ENCODE measurements at regions not wholly inside any gene's neighbourhood (a gene's known extent, or its start where the extent isn't known, plus 50 kb on each side); places are given as distances from the start of the nearest gene placed in this dataset.

GRCh38 chr5:40066616-40067015, 613.1 kb upstream of the PTGER4 start:
- intact Hi-C loops (cut with DNase I), result no loop called here
- no peak for ATAC-seq (ENCODE audit: poor library complexity)
- DNase-seq, result no peak

- DNase-seq (no peak), ATAC-seq (ENCODE audit: poor library complexity) (no peak)
- intact Hi-C loops (cut with DNase I), result no loop called here
These were observed 626.9 kb upstream of the PTGER4 start for GRCh38 chr5:40052808-40053207.

GRCh38 chr5:40046792-40047191, 622.0 kb upstream of the DAB2 start:
- intact Hi-C loops (cut with DNase I), result no loop called here

GRCh38 chr5:40045429-40045828, 620.6 kb upstream of the DAB2 start:
- intact Hi-C loops (cut with DNase I), result no loop called here
- no peak for DNase-seq
- ATAC-seq (ENCODE audit: poor library complexity), result no peak

More at GRCh38 chr5:40046792-40047191, 622.0 kb upstream of the DAB2 start:
- no peak for ATAC-seq (ENCODE audit: poor library complexity)
- no peak for DNase-seq

- no peak for ATAC-seq (ENCODE audit: poor library complexity)
- no peak for DNase-seq
- intact Hi-C loops (cut with DNase I), result no loop called here
These were observed 619.1 kb upstream of the DAB2 start for GRCh38 chr5:40043916-40044315.

- DNase-seq (no peak), ATAC-seq (ENCODE audit: poor library complexity) (no peak)
- intact Hi-C loops (cut with DNase I), result no loop called here
These were observed 616.7 kb upstream of the DAB2 start for GRCh38 chr5:40041452-40041851.

GRCh38 chr5:40037713-40038112, 612.9 kb upstream of the DAB2 start:
- ATAC-seq (ENCODE audit: poor library complexity) (no peak), DNase-seq (no peak)
- intact Hi-C loops (cut with DNase I), result no loop called here

- DNase-seq, result no peak
- intact Hi-C loops (cut with DNase I), result no loop called here
- ATAC-seq (ENCODE audit: poor library complexity), result no peak
These were observed 609.7 kb upstream of the DAB2 start for GRCh38 chr5:40034441-40034840.

GRCh38 chr5:40033411-40033810, 608.6 kb upstream of the DAB2 start:
- DNase-seq, result no peak
- intact Hi-C loops (cut with DNase I), result no loop called here
- no peak for ATAC-seq (ENCODE audit: poor library complexity)

GRCh38 chr5:40033009-40033408, 608.2 kb upstream of the DAB2 start:
- ATAC-seq (ENCODE audit: poor library complexity), result no peak
- intact Hi-C loops (cut with DNase I), result no loop called here

GRCh38 chr5:40030661-40031060, 605.9 kb upstream of the DAB2 start:
- no peak for ATAC-seq (ENCODE audit: poor library complexity)
- intact Hi-C loops (cut with DNase I), result no loop called here
- DNase-seq, result no peak

More at GRCh38 chr5:40033009-40033408, 608.2 kb upstream of the DAB2 start:
- DNase-seq, result no peak

GRCh38 chr5:40029711-40030495, 605.1 kb upstream of the DAB2 start:
- DNase-seq (no peak), ATAC-seq (ENCODE audit: poor library complexity) (peak; percentile 27)
- intact Hi-C loops (cut with DNase I), result no loop called here

GRCh38 chr5:40027400-40027799, 602.6 kb upstream of the DAB2 start:
- intact Hi-C loops (cut with DNase I), result no loop called here
- DNase-seq (no peak), ATAC-seq (ENCODE audit: poor library complexity) (no peak)

- intact Hi-C loops (cut with DNase I), result no loop called here
These were observed 600.8 kb upstream of the DAB2 start for GRCh38 chr5:40025586-40025985.

GRCh38 chr5:40022057-40022456, 597.3 kb upstream of the DAB2 start:
- DNase-seq, result no peak
- ATAC-seq (ENCODE audit: poor library complexity), result no peak
- intact Hi-C loops (cut with DNase I), result no loop called here

More at GRCh38 chr5:40025586-40025985, 600.8 kb upstream of the DAB2 start:
- DNase-seq (no peak), ATAC-seq (ENCODE audit: poor library complexity) (no peak)

- ATAC-seq (ENCODE audit: poor library complexity), result no peak
- no peak for DNase-seq
- intact Hi-C loops (cut with DNase I), result no loop called here
These were observed 596.2 kb upstream of the DAB2 start for GRCh38 chr5:40021007-40021406.

- ATAC-seq (ENCODE audit: poor library complexity), result no peak
- no peak for DNase-seq
- intact Hi-C loops (cut with DNase I), result no loop called here
These were observed 593.1 kb upstream of the DAB2 start for GRCh38 chr5:40017918-40018317.

GRCh38 chr5:40017135-40017534, 592.4 kb upstream of the DAB2 start:
- intact Hi-C loops (cut with DNase I), result no loop called here

GRCh38 chr5:40010436-40010835, 585.7 kb upstream of the DAB2 start:
- ATAC-seq (ENCODE audit: poor library complexity), result no peak
- intact Hi-C loops (cut with DNase I), result no loop called here
- DNase-seq, result no peak

More at GRCh38 chr5:40017135-40017534, 592.4 kb upstream of the DAB2 start:
- DNase-seq, result no peak
- no peak for ATAC-seq (ENCODE audit: poor library complexity)

- no peak for ATAC-seq (ENCODE audit: poor library complexity)
- DNase-seq, result no peak
- intact Hi-C loops (cut with DNase I), result no loop called here
These were observed 581.5 kb upstream of the DAB2 start for GRCh38 chr5:40006260-40006659.

GRCh38 chr5:40001796-40002195, 577.0 kb upstream of the DAB2 start:
- ATAC-seq (ENCODE audit: poor library complexity), result no peak
- no peak for DNase-seq
- intact Hi-C loops (cut with DNase I), result no loop called here
